ENCODE measurements at regions not wholly inside any gene's neighbourhood (a gene's known extent, or its start where the extent isn't known, plus 50 kb on each side); places are given as distances from the start of the nearest gene placed in this dataset.
"Not testable (repeated sequence)": the region's sequence is repeated elsewhere in the genome, so short reads cannot be mapped to it uniquely, and the experiment has no call there.

GRCh38 chr15:83335542-83335941 is 51.1 kb upstream of the BNC1 start:
- DNase-seq, result not testable (repeated sequence)

GRCh38 chr15:83339396-83339795 is 54.9 kb upstream of the BNC1 start:
- no peak for DNase-seq

- DNase-seq, result no peak
Measured at GRCh38 chr15:83340087-83340486, 55.6 kb upstream of the BNC1 start.

- no peak for DNase-seq
Measured at GRCh38 chr15:83346342-83346741, 61.9 kb upstream of the BNC1 start.

GRCh38 chr15:83352119-83352518 is 67.7 kb upstream of the BNC1 start:
- no peak for DNase-seq

- no peak for DNase-seq
Measured at GRCh38 chr15:83356501-83357399, 72.3 kb upstream of the BNC1 start.

- no peak for DNase-seq
Measured at GRCh38 chr15:83358972-83359564, 74.6 kb upstream of the BNC1 start.

GRCh38 chr15:83362706-83363105 is 78.2 kb upstream of the BNC1 start:
- no peak for DNase-seq

GRCh38 chr15:83364501-83364900 is 80.0 kb upstream of the BNC1 start:
- no peak for DNase-seq

- DNase-seq, result peak; percentile 52
Measured at GRCh38 chr15:83365370-83365938, 81.0 kb upstream of the BNC1 start.

- no peak for DNase-seq
Measured at GRCh38 chr15:83372434-83372891, 74.7 kb upstream of the SH3GL3 start.

GRCh38 chr15:83378921-83379578 is 68.1 kb upstream of the SH3GL3 start:
- DNase-seq, result no peak

GRCh38 chr15:83379579-83379959 is 67.6 kb upstream of the SH3GL3 start:
- DNase-seq, result no peak

- DNase-seq, result no peak
Measured at GRCh38 chr15:83380059-83380458, 67.1 kb upstream of the SH3GL3 start.

GRCh38 chr15:83380682-83381081 is 66.5 kb upstream of the SH3GL3 start:
- no peak for DNase-seq

- DNase-seq, result not testable (repeated sequence)
Measured at GRCh38 chr15:83383608-83384139, 63.5 kb upstream of the SH3GL3 start.

GRCh38 chr15:83396101-83396500 is 51.0 kb upstream of the SH3GL3 start:
- DNase-seq, result peak; percentile 63

Data from left hindlimb (tissue), 1 donor.